DND-41 (cell line): ENCODE measurements at regions not wholly inside any gene's neighbourhood (a gene's known extent, or its start where the extent isn't known, plus 50 kb on each side); places are given as distances from the start of the nearest gene placed in this dataset.

Experiments used
- ATAC-seq: fragments of 200-7000 bp; cut with Tn5 transposase; 3 replicates; pipeline ENCODE4 v1.9.1; 2021; ENCODE audit warnings: low read depth; ENCODE audit not compliant: insufficient read depth
- DNase-seq: peaks from one replicate; pipeline ENCODE4 v3.0.0-alpha.2; 2020
- H2AFZ ChIP-seq: 2 replicates; pipeline ENCODE4 v1.6.0; 2012; ENCODE audit warnings: low read depth, low read length
- H3K27ac ChIP-seq: 2 replicates; pipeline ENCODE4 v1.5.1; 2012; ENCODE audit warnings: low read length, inconsistent platforms
- H3K27me3 ChIP-seq: fragments of 200-600 bp; sonication (generic); 2 replicates; pipeline ENCODE4 v1.6.0; 2012; ENCODE audit warnings: low read length, mild to moderate bottlenecking, inconsistent platforms; ENCODE audit not compliant: insufficient read depth, poor library complexity
- H3K36me3 ChIP-seq: 2 replicates; pipeline ENCODE4 v1.5.1; 2012; ENCODE audit warnings: low read length, inconsistent platforms; ENCODE audit not compliant: insufficient read depth
- H3K4me1 ChIP-seq: 2 replicates; pipeline ENCODE4 v1.5.1; 2012; ENCODE audit warnings: mild to moderate bottlenecking, low read length; ENCODE audit not compliant: insufficient read depth
- H3K4me2 ChIP-seq: 2 replicates; pipeline ENCODE4 v1.6.0; 2012; ENCODE audit warnings: mild to moderate bottlenecking, moderate library complexity, low read length, inconsistent platforms; ENCODE audit not compliant: insufficient read depth
- H3K4me3 ChIP-seq, 2 experiments: fragments of 200-600 bp in 1 of 2; shearing (Covaris generic) in 1 of 2; 2 replicates each; pipeline ENCODE4 v1.5.1; 2012 to 2016; ENCODE audit warnings: inconsistent platforms in 2 of 2, low read length in 2 of 2, mild to moderate bottlenecking in 2 of 2, low read depth in 1 of 2, moderate library complexity in 1 of 2
- H3K79me2 ChIP-seq: 2 replicates; pipeline ENCODE4 v1.6.0; 2012; ENCODE audit warnings: low read length, inconsistent platforms; ENCODE audit not compliant: insufficient read depth
- H3K9ac ChIP-seq: 2 replicates; pipeline ENCODE4 v1.6.0; 2012; ENCODE audit warnings: low read depth, mild to moderate bottlenecking, inconsistent platforms, low read length, moderate library complexity
- H3K9me3 ChIP-seq: 2 replicates; pipeline ENCODE4 v1.5.1; 2012; ENCODE audit warnings: low read length, moderate library complexity, mild to moderate bottlenecking, inconsistent platforms; ENCODE audit not compliant: insufficient read depth, severe bottlenecking
- H4K20me1 ChIP-seq: 2 replicates; pipeline ENCODE4 v1.6.0; 2012; ENCODE audit warnings: low read length; ENCODE audit not compliant: insufficient read depth
- CTCF ChIP-seq: IDR thresholded peaks from 2 replicates; pipeline ENCODE4 v1.5.1; 2012; ENCODE audit warnings: borderline replicate concordance, low read length, moderate library complexity, mild to moderate bottlenecking; ENCODE audit not compliant: poor library complexity, severe bottlenecking; ENCODE audit errors: extremely low read depth
- EZH2 ChIP-seq: IDR thresholded peaks from 3 replicates; pipeline ENCODE4 v1.6.1; 2012; ENCODE audit warnings: borderline replicate concordance, low read depth, mild to moderate bottlenecking, moderate library complexity, low read length, inconsistent platforms; ENCODE audit not compliant: severe bottlenecking

- Histone ChIP-seq H4K20me1 (no peaks in the 10 kb centered on the region), H3K36me3 (no peaks in the 10 kb centered on the region), H3K4me1 (no peaks in the 10 kb centered on the region), H3K27ac (no peak overlapping the region; the same call in 1 of the 2 replicates), H3K9me3 (no peaks in the 10 kb centered on the region), H3K9ac (no peak overlapping the region), H3K79me2 (no peaks in the 10 kb centered on the region), H3K27me3 (no peaks in the 10 kb centered on the region), H2AFZ (peak overlapping the region; percentile 47), H3K4me2 (no peak overlapping the region), H3K4me3 (no peak overlapping the region)
- DNase-seq (no peak), ATAC-seq (no peak)
- TF ChIP-seq EZH2, result no peak
- no peak for TF ChIP-seq CTCF
Observed at GRCh38 chr5:124973661-124974060, 227.2 kb upstream of the ZNF608 start.

- H3K27ac ChIP-seq, result no peak overlapping the region
- H3K4me2 ChIP-seq, result no peak overlapping the region
- H3K79me2 ChIP-seq, result no peaks in the 10 kb centered on the region
- H3K9ac ChIP-seq, result no peak overlapping the region
- DNase-seq (no peak), ATAC-seq (no peak)
- peaks cover 17% of the 10 kb centered on the region for H3K4me1 ChIP-seq
- no peaks in the 10 kb centered on the region for H3K27me3 ChIP-seq
- no peak overlapping the region for H3K4me3 ChIP-seq
- H3K36me3 ChIP-seq, result no peaks in the 10 kb centered on the region
- H4K20me1 ChIP-seq, result no peaks in the 10 kb centered on the region
- H2AFZ ChIP-seq, result no peak overlapping the region
- no peak for TF ChIP-seq EZH2
- TF ChIP-seq CTCF, result no peak
- H3K9me3 ChIP-seq, result no peaks in the 10 kb centered on the region
Observed at GRCh38 chr5:124976086-124976485, 229.6 kb upstream of the ZNF608 start.

GRCh38 chr5:124979251-124979650, 232.8 kb upstream of the ZNF608 start:
- TF ChIP-seq EZH2 (no peak), CTCF (no peak)
- H3K79me2 ChIP-seq, result no peaks in the 10 kb centered on the region
- H4K20me1 ChIP-seq, result no peaks in the 10 kb centered on the region
- H3K27me3 ChIP-seq, result no peaks in the 10 kb centered on the region
- DNase-seq (no peak), ATAC-seq (no peak)
- H2AFZ ChIP-seq, result peak overlapping the region; percentile 43; the same call in 1 of the 2 replicates
- peaks cover 31% of the 10 kb centered on the region for H3K4me1 ChIP-seq
- H3K9ac ChIP-seq, result no peak overlapping the region
- H3K27ac ChIP-seq, result no peak overlapping the region
- H3K36me3 ChIP-seq, result no peaks in the 10 kb centered on the region
- peaks cover 10% of the 10 kb centered on the region for H3K9me3 ChIP-seq
- H3K4me3 ChIP-seq, result no peak overlapping the region
- H3K4me2 ChIP-seq, result no peak overlapping the region
